GM19035 (cell line): ENCODE measurements at regions not wholly inside any gene's neighbourhood (a gene's known extent, or its start where the extent isn't known, plus 50 kb on each side); places are given as distances from the start of the nearest gene placed in this dataset.
"Not testable (repeated sequence)": the region's sequence is repeated elsewhere in the genome, so short reads cannot be mapped to it uniquely, and the experiment has no call there.

Experiments
- ATAC-seq: cut with Tn5 transposase; IDR thresholded peaks from one replicate; pipeline ENCODE4 v1.9.1; 2021; ENCODE audit not compliant: unreplicated experiment

GRCh38 chr3:159502986-159503385 is 485.6 kb upstream of the IL12A start:
- no peak for ATAC-seq

DNA sequence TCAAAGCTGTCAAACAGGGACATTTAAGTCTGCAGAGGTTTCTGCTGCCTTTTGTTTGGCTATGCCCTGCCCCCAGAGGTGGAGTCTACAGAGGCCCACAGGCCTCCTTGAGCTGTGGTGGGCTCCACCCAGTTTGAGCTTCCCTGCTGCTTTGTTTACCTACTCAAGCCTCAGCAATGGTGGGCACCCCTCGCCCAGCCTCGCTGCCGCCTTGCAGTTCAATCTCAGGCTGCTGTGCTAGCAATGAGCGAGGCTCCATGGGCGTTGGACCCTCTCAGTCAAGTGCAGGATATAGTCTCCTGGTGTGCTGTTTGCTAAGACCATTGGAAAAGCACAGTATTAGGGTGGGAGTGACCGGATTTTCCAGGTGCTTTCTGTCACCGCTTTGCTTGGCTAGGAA is 477.6 kb upstream of the IL12A start:
- ATAC-seq, result not testable (repeated sequence)

DNA sequence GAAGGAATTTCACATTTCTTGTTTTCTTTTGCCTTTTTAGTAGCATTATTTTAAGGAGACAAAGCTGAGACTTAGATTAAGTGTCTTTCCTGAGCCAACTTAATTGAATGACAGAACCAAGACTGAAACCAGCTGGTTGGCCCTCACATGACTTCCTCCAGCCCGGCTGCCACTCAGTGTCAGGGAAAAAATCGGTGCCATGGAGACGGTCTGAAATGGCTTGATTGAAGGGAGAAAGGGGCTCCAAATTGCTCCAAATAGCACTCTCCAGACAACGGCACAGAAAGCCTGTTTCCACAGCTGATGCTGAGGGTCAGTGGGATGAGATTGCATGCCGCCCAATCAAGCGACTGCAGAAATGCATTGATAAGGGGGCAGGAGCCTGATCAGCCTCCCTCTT is 475.2 kb upstream of the IL12A start:
- no peak for ATAC-seq

DNA sequence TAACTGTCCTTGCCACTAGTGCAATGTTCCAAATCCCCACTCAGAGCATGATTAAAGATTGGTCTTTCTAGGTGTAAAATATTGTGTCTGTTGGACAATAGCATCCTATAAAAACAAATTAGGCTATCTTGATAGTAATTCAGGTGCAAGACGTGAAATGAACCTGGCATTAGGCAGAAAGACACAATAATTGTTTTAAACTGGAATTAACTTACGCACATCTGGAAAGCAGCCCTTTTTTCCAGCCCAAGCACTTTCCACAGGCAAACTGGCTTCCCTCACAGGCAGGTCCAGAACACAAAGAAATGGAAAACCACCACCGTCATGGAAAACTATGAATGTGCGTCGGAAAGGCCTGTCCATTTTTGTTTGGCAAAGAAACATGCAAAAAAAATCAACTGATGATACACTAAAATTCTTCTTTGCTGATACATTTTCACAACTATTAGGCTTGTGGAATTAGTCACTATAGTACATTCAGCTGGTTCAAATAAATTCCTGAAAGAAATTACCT is 474.7 kb upstream of the IL12A start:
- ATAC-seq, result no peak

DNA sequence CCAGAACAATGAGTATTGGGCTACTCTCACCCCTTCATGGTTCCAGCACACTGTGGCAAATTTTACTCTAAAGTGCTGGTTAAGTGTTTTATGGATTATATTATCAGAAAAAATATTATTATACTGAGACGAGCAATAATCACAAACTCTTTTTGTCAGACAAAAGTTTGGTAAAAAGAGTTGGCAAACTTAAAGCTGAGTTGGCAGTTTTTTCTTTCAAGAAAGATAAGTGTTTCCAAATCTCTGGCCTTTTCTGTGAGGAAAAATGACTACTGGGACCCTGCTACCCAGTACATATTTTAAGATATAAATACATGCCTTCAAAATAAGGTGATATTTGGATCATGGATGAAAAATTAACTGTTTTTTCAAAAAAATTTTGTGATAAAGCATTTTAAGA is 471.5 kb upstream of the IL12A start:
- no peak for ATAC-seq

- ATAC-seq, result no peak
Observed at GRCh38 chr3:159520638-159521037, 468.0 kb upstream of the IL12A start.

DNA sequence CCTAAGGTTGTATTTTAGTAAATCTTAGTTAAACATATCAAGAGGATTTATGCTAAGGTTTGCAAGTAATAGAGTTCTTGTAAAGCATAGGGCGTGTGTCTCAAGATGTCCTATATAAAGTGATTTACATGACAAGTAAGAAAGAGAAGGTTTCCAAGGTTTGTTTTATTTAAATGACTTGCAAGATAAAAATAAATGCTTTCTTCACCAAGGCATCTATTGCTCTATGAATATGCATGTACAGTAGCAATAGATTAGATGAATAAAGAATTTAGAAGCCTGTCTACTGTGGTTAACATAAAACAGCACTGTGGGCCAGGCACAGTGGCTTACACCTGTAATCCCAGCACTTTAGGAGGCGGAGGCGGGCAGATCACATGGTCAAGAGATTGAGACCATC is 466.4 kb upstream of the IL12A start:
- ATAC-seq, result no peak

GRCh38 chr3:159528251-159528895 is 460.3 kb upstream of the IL12A start:
- ATAC-seq, result no peak

GRCh38 chr3:159532577-159532976 is 456.1 kb upstream of the IL12A start:
- ATAC-seq, result no peak

- ATAC-seq, result no peak
Observed at GRCh38 chr3:159534496-159534895, 454.1 kb upstream of the IL12A start.

DNA sequence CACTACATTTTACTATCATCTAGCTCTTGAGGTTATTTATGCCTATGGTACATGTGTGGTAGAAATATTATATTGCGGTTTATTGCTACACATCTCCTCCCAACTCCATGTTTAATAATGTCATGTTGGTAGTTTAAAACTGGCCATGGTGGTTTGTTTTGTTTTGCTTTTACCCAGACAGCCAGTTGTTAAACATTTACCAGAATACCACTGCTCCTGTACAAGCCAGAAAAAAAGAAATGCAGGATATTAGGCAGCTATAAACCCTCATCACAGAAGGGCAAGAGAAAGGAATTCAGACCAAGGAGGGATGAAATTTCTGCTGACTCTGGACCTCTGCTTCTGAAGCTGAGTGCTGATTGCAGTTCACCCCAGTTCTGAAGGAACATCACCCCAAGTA is 451.8 kb upstream of the IL12A start:
- ATAC-seq, result no peak

DNA sequence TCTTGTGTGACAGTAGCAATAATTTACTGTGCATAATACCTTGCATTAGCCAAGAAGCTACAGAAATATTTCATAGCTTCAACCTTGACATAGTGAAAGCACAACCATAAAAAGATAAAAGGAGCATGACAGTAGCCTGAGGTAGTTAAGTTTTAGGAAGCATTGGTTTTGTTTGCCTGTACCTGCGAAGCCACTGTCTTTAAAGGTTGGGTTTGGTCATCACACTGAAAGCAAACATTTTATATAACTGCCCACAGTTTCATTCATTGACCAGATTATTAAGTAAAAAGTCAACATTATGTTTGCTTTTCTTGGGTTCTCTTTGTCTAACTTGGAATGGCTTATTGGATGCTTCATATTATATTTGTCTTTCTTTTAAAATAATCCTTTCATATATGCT is 450.1 kb upstream of the IL12A start:
- ATAC-seq, result no peak

- no peak for ATAC-seq
Observed at GRCh38 chr3:159540882-159541495, 447.6 kb upstream of the IL12A start.

DNA sequence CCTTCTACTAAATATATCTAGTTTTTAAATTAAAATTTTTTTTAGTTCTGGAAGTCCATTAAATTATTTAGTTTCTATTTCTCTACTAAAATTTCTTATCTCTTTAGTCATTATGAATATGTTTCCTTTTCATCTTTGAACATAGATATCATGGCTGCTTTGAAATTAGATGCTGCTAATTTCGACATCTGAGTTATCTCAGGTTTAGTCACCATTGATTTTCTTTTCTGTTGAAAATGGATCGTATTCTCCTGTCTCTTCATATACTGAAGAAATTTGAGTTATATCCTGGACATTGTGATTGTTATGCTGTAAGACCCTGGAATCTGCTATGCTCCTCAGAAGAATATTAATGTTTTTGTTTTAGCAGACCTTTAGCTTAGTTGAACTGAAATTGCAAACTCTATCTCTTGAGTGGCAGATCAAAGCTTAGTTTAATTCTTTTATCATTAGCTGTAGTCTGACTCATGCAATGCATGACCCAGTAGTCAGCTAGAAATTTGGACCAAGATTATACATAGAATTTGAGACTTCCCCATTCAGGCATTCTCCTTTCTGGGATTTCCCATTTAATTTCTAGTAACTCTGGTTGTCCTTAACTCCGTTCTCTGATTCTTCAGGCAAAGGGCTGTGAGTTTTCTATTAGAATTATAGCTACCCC is 439.8 kb upstream of the IL12A start:
- ATAC-seq, result no peak

- no peak for ATAC-seq
Observed at GRCh38 chr3:159555205-159555604, 433.4 kb upstream of the IL12A start.

DNA sequence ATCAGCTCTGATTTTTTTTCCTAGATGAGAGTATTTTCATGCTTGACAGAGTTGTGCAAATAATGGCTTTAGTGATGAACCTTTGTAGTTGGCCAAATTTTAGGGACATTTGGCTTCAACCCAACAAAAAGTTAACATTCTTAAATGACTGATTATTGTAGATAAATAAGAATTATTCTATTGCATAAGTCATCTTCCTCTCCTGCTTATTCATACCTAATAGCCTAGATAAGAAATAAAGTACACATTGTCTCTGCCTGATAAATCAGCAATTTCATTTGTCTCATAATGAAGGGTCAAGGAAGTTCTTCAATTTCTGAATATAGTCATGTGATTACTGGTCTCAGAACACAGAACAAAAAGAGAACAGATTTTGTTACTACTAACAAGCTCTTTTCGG is 428.9 kb upstream of the IL12A start:
- ATAC-seq, result no peak

DNA sequence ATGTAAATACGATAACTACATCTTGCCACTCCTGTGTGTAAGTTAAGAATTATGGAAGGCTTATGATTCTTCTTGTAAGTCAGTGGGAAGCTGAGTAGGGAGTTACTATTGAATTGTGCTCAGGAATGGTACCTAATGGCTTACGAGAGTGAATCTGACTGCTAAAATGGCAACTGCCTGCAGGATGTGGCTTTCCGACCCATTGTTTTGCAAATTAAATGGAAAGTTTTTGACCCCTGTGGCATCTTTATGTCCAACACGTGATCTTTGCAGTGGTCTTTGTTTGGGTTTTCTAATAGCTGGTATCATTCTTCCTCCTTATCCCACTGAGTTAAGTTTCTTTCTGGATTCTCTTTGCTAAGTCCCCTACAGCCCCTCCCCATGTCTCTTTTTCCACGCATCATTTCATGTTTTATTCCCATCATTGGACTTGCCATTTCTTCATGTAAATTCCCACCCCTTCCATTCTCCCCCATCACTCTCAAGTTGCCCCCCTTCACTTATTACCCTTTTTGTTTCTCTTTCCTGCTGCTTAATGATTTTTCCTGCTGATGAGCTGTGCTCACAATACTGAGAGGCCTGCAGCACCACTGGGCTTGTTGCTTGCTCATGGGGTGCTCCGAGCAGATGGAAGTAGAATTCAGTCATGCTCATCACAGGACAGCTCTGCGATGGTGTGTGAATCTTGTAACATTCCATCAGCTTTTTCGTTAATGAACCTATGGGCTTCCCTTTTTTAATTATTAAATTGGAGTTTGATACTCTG is 428.2 kb upstream of the IL12A start:
- no peak for ATAC-seq

DNA sequence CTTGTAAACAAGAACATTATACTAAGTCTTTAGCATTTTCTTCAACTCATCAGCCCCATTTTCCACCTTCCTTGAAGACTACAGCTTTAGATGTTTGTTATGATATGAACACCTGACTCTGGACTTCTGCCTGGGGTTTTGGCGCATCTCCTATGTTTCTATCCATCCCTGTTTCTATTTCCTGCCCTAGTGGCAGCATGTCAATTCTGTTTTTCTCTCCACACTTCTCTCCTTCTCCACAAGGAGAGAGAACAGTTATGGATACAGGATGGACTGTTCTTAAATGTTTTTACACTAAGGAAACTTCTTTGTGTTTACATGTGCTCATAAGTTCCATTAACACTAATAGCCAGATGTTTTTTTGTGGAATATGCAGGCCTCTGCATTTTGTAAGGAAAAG is 423.3 kb upstream of the IL12A start:
- ATAC-seq, result no peak

- no peak for ATAC-seq
Observed at GRCh38 chr3:159583662-159584061, 405.0 kb upstream of the IL12A start.

- no peak for ATAC-seq
Observed at GRCh38 chr3:159584421-159584820, 404.2 kb upstream of the IL12A start.

DNA sequence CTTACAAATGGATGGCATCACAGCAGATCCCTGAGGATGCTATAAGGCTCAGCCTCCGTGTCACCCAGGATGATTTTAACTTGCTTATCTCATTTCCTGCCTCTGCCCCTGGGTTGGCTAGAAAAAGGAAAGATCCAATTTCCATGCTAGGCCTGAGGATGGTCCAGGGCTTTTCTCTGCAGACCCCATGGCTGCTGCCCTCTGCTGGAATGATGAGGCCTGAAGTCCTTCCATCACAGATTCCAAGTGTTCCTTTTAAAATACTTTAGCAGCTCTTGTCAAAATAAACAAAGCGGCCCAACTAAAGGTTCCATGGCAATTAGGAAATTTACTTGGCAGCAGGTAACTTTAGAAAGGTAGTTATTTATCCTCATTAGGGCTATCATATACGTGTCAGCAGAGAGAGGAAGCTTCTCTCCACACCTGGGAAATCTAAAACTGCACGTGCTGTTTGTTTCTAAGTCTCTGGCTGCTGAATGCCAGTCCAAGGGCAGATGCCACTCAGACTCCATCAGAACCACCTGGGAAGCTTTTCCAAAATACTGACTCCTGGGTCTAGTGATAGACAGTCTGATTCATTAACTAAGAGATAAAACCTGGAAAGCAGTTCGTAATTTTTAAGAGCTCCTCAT is 401.9 kb upstream of the IL12A start:
- no peak for ATAC-seq
